ENCODE measurements at regions not wholly inside any gene's neighbourhood (a gene's known extent, or its start where the extent isn't known, plus 50 kb on each side); places are given as distances from the start of the nearest gene placed in this dataset.

DNA sequence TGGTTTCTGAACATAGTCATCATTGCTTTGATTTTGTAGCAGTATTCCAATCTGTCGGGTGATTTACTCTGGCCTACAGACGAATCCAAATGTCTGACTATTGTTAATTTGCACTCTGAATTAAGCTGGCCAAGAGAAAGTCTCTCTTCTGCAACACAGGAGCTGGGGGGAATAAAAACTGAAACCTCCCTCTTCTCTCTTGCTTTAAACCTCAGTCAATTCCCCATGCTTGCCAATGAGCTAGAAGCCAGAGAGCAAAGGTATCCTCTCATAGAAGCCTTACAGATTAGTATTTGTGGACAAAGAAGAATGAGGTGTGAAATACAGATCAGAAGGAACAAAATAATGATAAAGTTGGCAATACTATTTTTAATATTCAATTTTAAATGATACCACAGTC lies 353.9 kb upstream of the CDH10 start:
- Histone ChIP-seq H3K4me2 (ENCODE audit: insufficient read depth in 1 of 2, low read depth in 2 of 2, low read length in 2 of 2) (no peak overlapping the region), H3K9me3 (ENCODE audit: insufficient read depth in 2 of 2, low read depth in 1 of 2, low read length in 1 of 2) (no peaks in the 10 kb centered on the region; a peak in 1 of 4 replicates), H3K27ac (ENCODE audit: low read depth, low read length) (no peak overlapping the region), H2BK12ac (ENCODE audit: low read depth, low read length) (no peak overlapping the region), H3K79me2 (ENCODE audit: control insufficient read depth in 1 of 2, insufficient read depth in 2 of 2, low read length in 2 of 2) (no peaks in the 10 kb centered on the region), H2AFZ (ENCODE audit: low read length) (no peak overlapping the region), H3K36me3 (ENCODE audit: control insufficient read depth in 2 of 4, insufficient read depth in 4 of 4, low read length in 3 of 4) (no peaks in the 10 kb centered on the region), H4K8ac (ENCODE audit: extremely low read depth, insufficient read depth, low read length) (no peak overlapping the region), H3K27me3 (replicated peaks in 1 of 4; ENCODE audit: control insufficient read depth in 3 of 4, extremely low read depth in 1 of 4, insufficient read depth in 3 of 4, low read length in 3 of 4) (no peaks in the 10 kb centered on the region), H3K23me2 (ENCODE audit: low read depth, low read length) (no peaks in the 10 kb centered on the region), H4K5ac (ENCODE audit: insufficient read length, low read depth, low read length) (no peak overlapping the region), H2BK15ac (ENCODE audit: low read length) (no peak overlapping the region), H3K14ac (ENCODE audit: insufficient read length) (no peak overlapping the region), H3K79me1 (ENCODE audit: low read depth, low read length) (no peaks in the 10 kb centered on the region), H3K18ac (ENCODE audit: extremely low read depth, low read length) (no peak overlapping the region), H3K23ac (ENCODE audit: insufficient read length) (no peak overlapping the region), H3K56ac (replicated peaks; ENCODE audit: insufficient read length, low read depth, low read length) (no peak overlapping the region), H2BK20ac (ENCODE audit: low read length) (no peak overlapping the region), H3K4me1 (replicated peaks in 1 of 4; ENCODE audit: control insufficient read depth in 3 of 4, insufficient read depth in 4 of 4, low read length in 3 of 4) (no peaks in the 10 kb centered on the region), H2BK5ac (ENCODE audit: low read depth, low read length) (no peak overlapping the region), H2AK5ac (ENCODE audit: low read depth, low read length) (no peak overlapping the region), H4K20me1 (replicated peaks in 1 of 2; ENCODE audit: control insufficient read depth in 1 of 2, insufficient read depth in 2 of 2, low read length in 2 of 2) (no peaks in the 10 kb centered on the region), H3K4ac (replicated peaks; ENCODE audit: insufficient read length, low read depth, low read length) (no peak overlapping the region), H3K4me3 (ENCODE audit: extremely low read depth in 1 of 4, insufficient read depth in 2 of 4, low read depth in 3 of 4, low read length in 4 of 4) (no peak overlapping the region), H3K9ac (replicated peaks in 1 of 4; ENCODE audit: extremely low read depth in 1 of 4, low read depth in 3 of 4, low read length in 3 of 4) (no peak overlapping the region), H4K91ac (replicated peaks; ENCODE audit: insufficient read length, low read length) (no peak overlapping the region), H2BK120ac (replicated peaks; ENCODE audit: low read depth, low read length) (no peak overlapping the region)
- ChIA-PET POLR2A (ENCODE audit: partially characterized antibody) (no interaction called here), CTCF (ENCODE audit: partially characterized antibody) (interaction anchor here (1.6 kb wide), 1 partner anchor 9 kb away, joined by 4 read pairs; no protein-coding TSS in a partner anchor)
- FAIRE-seq (no peak), DNase-seq (ENCODE audit: low read depth in 1 of 2, low spot score in 2 of 2) (no peak)
- WGBS, 2 experiments (ENCODE audit: extremely low coverage in 1 of 2, insufficient coverage in 1 of 2, insufficient read length in 1 of 2, insufficient replicate concordance in 2 of 2, low coverage in 1 of 2, low lambda C conversion rate in 2 of 2, missing lambda C conversion rate in 1 of 2): 82% methylated on average over 2 of the region's 2 CpGs; no CpG with 5 or more reads in 1 of the 2 experiments
- no peak for TF ChIP-seq SIN3A (conservative IDR thresholded peaks at IDR 0.05 in 1 of 2, IDR thresholded peaks at IDR 0.05 in 1 of 2; ENCODE audit: low read depth in 1 of 2, low read length in 2 of 2)
- TF ChIP-seq RBBP5 (IDR thresholded peaks at IDR 0.05; ENCODE audit: borderline replicate concordance, low read depth, low read length): no peak
- TF ChIP-seq NANOG (IDR thresholded peaks at IDR 0.05; ENCODE audit: insufficient read depth, low read depth, low read length, poor library complexity, severe bottlenecking): no peak
- TF ChIP-seq MAX (IDR thresholded peaks at IDR 0.05): no peak
- no peak for TF ChIP-seq SRF (IDR thresholded peaks at IDR 0.05; ENCODE audit: low read depth, low read length)
- no peak for TF ChIP-seq SAP30 (IDR thresholded peaks at IDR 0.05; ENCODE audit: insufficient read depth, insufficient replicate concordance, low read length)
- no peak for TF ChIP-seq PHF8 (conservative IDR thresholded peaks at IDR 0.05; ENCODE audit: low read depth, low read length)
- TF ChIP-seq RNF2 (IDR thresholded peaks at IDR 0.05; ENCODE audit: borderline replicate concordance, low read depth, low read length, missing control alignments, poor library complexity, severe bottlenecking): no peak

Data from H1 (cell line).